ENCODE measurements at regions not wholly inside any gene's neighbourhood (a gene's known extent, or its start where the extent isn't known, plus 50 kb on each side); places are given as distances from the start of the nearest gene placed in this dataset.

DNA sequence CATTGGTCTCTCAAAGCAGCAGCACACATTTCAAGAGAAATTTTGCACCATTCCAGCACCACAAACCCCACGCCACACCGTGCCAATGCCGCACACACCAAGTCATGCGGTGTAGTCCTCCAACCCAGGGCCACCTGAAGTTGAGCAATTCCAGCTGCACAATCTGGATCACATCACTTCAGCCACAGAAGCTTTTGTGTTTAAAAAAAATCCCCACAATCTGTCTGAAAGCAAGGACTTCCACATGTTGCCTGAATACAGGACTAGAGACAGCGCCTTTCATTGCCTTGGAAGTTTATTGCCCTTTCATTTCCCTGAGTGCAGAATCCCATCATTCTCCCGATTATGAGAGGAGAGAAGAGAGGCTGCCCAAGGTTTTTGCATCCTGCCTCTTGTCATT, 175.6 kb upstream of the BCL6 start:
- Histone ChIP-seq H3K9me2 (no peaks in the 10 kb centered on the region), H4K20me1 (ENCODE audit: insufficient read depth) (no peaks in the 10 kb centered on the region), H3K4me3 (ENCODE audit: low read depth in 2 of 2, low read length in 1 of 2) (no peak overlapping the region), H3K27ac (ENCODE audit: low read depth in 2 of 2, low read length in 1 of 2) (no peak overlapping the region), H3F3A (replicated peaks; ENCODE audit: insufficient read depth) (no peaks in the 10 kb centered on the region), H3K79me2 (ENCODE audit: insufficient read depth) (no peaks in the 10 kb centered on the region), H3K4me1 (ENCODE audit: control insufficient read depth in 1 of 2, insufficient read depth in 2 of 2, low read depth in 1 of 2, low read length in 1 of 2) (peaks cover 0 to 21% of the 10 kb centered on the region in 2 experiments; a peak in 2 of 4 replicates), H2AFZ (ENCODE audit: low read depth) (peak overlapping the region; percentile 38; the same call in 1 of the 2 replicates), H3K9ac (no peak overlapping the region), H3K27me3 (ENCODE audit: insufficient read depth) (no peaks in the 10 kb centered on the region), H3K36me3 (replicated peaks in 1 of 2; ENCODE audit: control insufficient read depth in 1 of 2, insufficient read depth in 2 of 2, low read length in 1 of 2) (no peaks in the 10 kb centered on the region), H3K4me2 (no peak overlapping the region), H3K9me3 (peaks cover 8% of the 10 kb centered on the region; the same call in 1 of the 2 replicates)
- POLR2A ChIA-PET = no interaction called here
- WGBS (ENCODE audit: low lambda C conversion rate) = 48% methylated on average over 6 of the region's 6 CpGs
- TF ChIP-seq FOXJ3 (CRISPR knock-in tag; IDR thresholded peaks at IDR 0.05) (no peak), TCF12 (IDR thresholded peaks at IDR 0.05) (peak; percentile 64), POLR2AphosphoS5 (IDR thresholded peaks at IDR 0.05; ENCODE audit: low read depth, low read length) (no peak), PBX3 (IDR thresholded peaks at IDR 0.05) (peak; percentile 12; the same call in 1 of the 2 replicates), SMC3 (IDR thresholded peaks at IDR 0.05; ENCODE audit: low read depth, low read length) (no peak), MEF2A (IDR thresholded peaks at IDR 0.05; ENCODE audit: borderline replicate concordance, low read depth) (no peak), EP300 (IDR thresholded peaks at IDR 0.05; ENCODE audit: borderline replicate concordance in 1 of 2, low read depth in 1 of 2, low read length in 1 of 2) (no peak), JUND (IDR thresholded peaks at IDR 0.05) (no peak), MXI1 (IDR thresholded peaks at IDR 0.05; ENCODE audit: low read depth, low read length) (no peak), GATA2 (CRISPR knock-in tag; IDR thresholded peaks at IDR 0.05) (no peak), EZH2phosphoT487 (IDR thresholded peaks at IDR 0.05; ENCODE audit: borderline replicate concordance, low read depth) (no peak)
- TF ChIP-seq, protein P1, sequence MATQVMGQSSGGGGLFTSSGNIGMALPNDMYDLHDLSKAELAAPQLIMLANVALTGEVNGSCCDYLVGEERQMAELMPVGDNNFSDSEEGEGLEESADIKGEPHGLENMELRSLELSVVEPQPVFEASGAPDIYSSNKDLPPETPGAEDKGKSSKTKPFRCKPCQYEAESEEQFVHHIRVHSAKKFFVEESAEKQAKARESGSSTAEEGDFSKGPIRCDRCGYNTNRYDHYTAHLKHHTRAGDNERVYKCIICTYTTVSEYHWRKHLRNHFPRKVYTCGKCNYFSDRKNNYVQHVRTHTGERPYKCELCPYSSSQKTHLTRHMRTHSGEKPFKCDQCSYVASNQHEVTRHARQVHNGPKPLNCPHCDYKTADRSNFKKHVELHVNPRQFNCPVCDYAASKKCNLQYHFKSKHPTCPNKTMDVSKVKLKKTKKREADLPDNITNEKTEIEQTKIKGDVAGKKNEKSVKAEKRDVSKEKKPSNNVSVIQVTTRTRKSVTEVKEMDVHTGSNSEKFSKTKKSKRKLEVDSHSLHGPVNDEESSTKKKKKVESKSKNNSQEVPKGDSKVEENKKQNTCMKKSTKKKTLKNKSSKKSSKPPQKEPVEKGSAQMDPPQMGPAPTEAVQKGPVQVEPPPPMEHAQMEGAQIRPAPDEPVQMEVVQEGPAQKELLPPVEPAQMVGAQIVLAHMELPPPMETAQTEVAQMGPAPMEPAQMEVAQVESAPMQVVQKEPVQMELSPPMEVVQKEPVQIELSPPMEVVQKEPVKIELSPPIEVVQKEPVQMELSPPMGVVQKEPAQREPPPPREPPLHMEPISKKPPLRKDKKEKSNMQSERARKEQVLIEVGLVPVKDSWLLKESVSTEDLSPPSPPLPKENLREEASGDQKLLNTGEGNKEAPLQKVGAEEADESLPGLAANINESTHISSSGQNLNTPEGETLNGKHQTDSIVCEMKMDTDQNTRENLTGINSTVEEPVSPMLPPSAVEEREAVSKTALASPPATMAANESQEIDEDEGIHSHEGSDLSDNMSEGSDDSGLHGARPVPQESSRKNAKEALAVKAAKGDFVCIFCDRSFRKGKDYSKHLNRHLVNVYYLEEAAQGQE (IDR thresholded peaks at IDR 0.05; ENCODE audit: low read depth, low read length) = no peak
- CTCF ChIA-PET = interaction anchor here (0.9 kb wide), 1 partner anchor 10 kb away, joined by 3 read pairs; no protein-coding TSS in a partner anchor
- no peak for DNase-seq

GRCh38 chr3:187921391-187922074, 176.3 kb upstream of the BCL6 start:
- Histone ChIP-seq H2AFZ (ENCODE audit: low read depth) (peak overlapping the region; percentile 38; the same call in 1 of the 2 replicates), H3K9me2 (no peaks in the 10 kb centered on the region), H3F3A (replicated peaks; ENCODE audit: insufficient read depth) (no peaks in the 10 kb centered on the region), H3K9ac (no peak overlapping the region), H3K9me3 (peaks cover 8% of the 10 kb centered on the region; the same call in 1 of the 2 replicates), H3K4me2 (no peak overlapping the region), H3K27me3 (ENCODE audit: insufficient read depth) (no peaks in the 10 kb centered on the region), H3K4me1 (ENCODE audit: control insufficient read depth in 1 of 2, insufficient read depth in 2 of 2, low read depth in 1 of 2, low read length in 1 of 2) (peaks cover 0 to 21% of the 10 kb centered on the region in 2 experiments; a peak in 2 of 4 replicates), H3K27ac (ENCODE audit: low read depth in 2 of 2, low read length in 1 of 2) (no peak overlapping the region), H3K79me2 (ENCODE audit: insufficient read depth) (no peaks in the 10 kb centered on the region), H3K36me3 (replicated peaks in 1 of 2; ENCODE audit: control insufficient read depth in 1 of 2, insufficient read depth in 2 of 2, low read length in 1 of 2) (no peaks in the 10 kb centered on the region), H4K20me1 (ENCODE audit: insufficient read depth) (no peaks in the 10 kb centered on the region), H3K4me3 (ENCODE audit: low read depth in 2 of 2, low read length in 1 of 2) (no peak overlapping the region)
- no peak for DNase-seq
- 47% methylated on average over 4 of the region's 4 CpGs for WGBS (ENCODE audit: low lambda C conversion rate)
- CTCF ChIA-PET = interaction anchor here (0.9 kb wide), 1 partner anchor 11 kb away, joined by 3 read pairs; no protein-coding TSS in a partner anchor
- POLR2A ChIA-PET = no interaction called here
- no peak for TF ChIP-seq NRF1 (IDR thresholded peaks at IDR 0.05; ENCODE audit: low read depth, low read length)

All from SK-N-SH (cell line).